Epithelial cell of esophagus (primary cell): ENCODE measurements at regions not wholly inside any gene's neighbourhood (a gene's known extent, or its start where the extent isn't known, plus 50 kb on each side); places are given as distances from the start of the nearest gene placed in this dataset.
A peak's percentile ranks its signal among the peaks of the same experiment; 100 is the strongest.

Experiments used
- DNase-seq: peaks from one replicate; pipeline ENCODE4 v3.0.0; 2010; ENCODE audit warnings: low read depth
- H3K4me3 ChIP-seq: 2 replicates; pipeline ENCODE4 v1.5.1; 2011; ENCODE audit warnings: mild to moderate bottlenecking, low read length, control low read depth
- CTCF ChIP-seq: IDR thresholded peaks from 2 replicates; pipeline ENCODE4 v1.5.1; 2011; ENCODE audit warnings: low read depth, mild to moderate bottlenecking, low read length, control low read depth, inconsistent platforms; ENCODE audit not compliant: insufficient read depth; ENCODE audit errors: missing control alignments

- no peak overlapping the region for H3K4me3 ChIP-seq
- TF ChIP-seq CTCF, result no peak
- DNase-seq, result no peak
These were observed 268.2 kb upstream of the POU3F2 start for GRCh38 chr6:98566126-98566525.

GRCh38 chr6:98572579-98572978 is 261.8 kb upstream of the POU3F2 start:
- no peak overlapping the region for H3K4me3 ChIP-seq
- TF ChIP-seq CTCF, result no peak
- no peak for DNase-seq

- DNase-seq, result no peak
- H3K4me3 ChIP-seq, result no peak overlapping the region
- no peak for TF ChIP-seq CTCF
These were observed 259.4 kb upstream of the POU3F2 start for GRCh38 chr6:98574984-98575383.

GRCh38 chr6:98576791-98577190 is 257.6 kb upstream of the POU3F2 start:
- no peak for TF ChIP-seq CTCF
- no peak overlapping the region for H3K4me3 ChIP-seq

GRCh38 chr6:98578016-98578415 is 256.4 kb upstream of the POU3F2 start:
- H3K4me3 ChIP-seq, result no peak overlapping the region
- TF ChIP-seq CTCF, result no peak
- no peak for DNase-seq

More at GRCh38 chr6:98576791-98577190, 257.6 kb upstream of the POU3F2 start:
- DNase-seq, result no peak

- DNase-seq, result peak; percentile 13
- H3K4me3 ChIP-seq, result no peak overlapping the region
- TF ChIP-seq CTCF, result no peak
These were observed 255.3 kb upstream of the POU3F2 start for GRCh38 chr6:98579079-98579478.

- no peak overlapping the region for H3K4me3 ChIP-seq
- TF ChIP-seq CTCF, result no peak
- DNase-seq, result no peak
These were observed 254.4 kb upstream of the POU3F2 start for GRCh38 chr6:98579941-98580340.
